H9 (cell line): ENCODE measurements at regions not wholly inside any gene's neighbourhood (a gene's known extent, or its start where the extent isn't known, plus 50 kb on each side); places are given as distances from the start of the nearest gene placed in this dataset.

Experiments used
- DNase-seq: peaks from one replicate; pipeline ENCODE4 v3.0.0-alpha.2; 2017
- H2AFZ ChIP-seq: one replicate; pipeline ENCODE4 v1.6.1; 2013; ENCODE audit warnings: mild to moderate bottlenecking, low read length, control low read depth, moderate library complexity
- H2AK5ac ChIP-seq: 2 replicates; pipeline ENCODE4 v1.6.1; 2013; ENCODE audit warnings: low read length, control low read depth, mixed read lengths; ENCODE audit not compliant: insufficient read length
- H2BK120ac ChIP-seq: one replicate; pipeline ENCODE4 v1.6.1; 2013; ENCODE audit warnings: low read depth, mild to moderate bottlenecking, low read length, control low read depth, inconsistent platforms; ENCODE audit not compliant: poor library complexity, severe bottlenecking
- H2BK12ac ChIP-seq: 2 replicates; pipeline ENCODE4 v1.6.1; 2013; ENCODE audit warnings: low read length, control low read depth, mixed read lengths, low read depth; ENCODE audit not compliant: insufficient read length
- H2BK15ac ChIP-seq: 2 replicates; pipeline ENCODE4 v1.6.1; 2013; ENCODE audit warnings: low read depth, low read length, control low read depth
- H2BK20ac ChIP-seq: one replicate; pipeline ENCODE4 v1.6.1; 2013; ENCODE audit warnings: low read depth, mild to moderate bottlenecking, low read length, control low read depth, inconsistent platforms; ENCODE audit not compliant: poor library complexity, severe bottlenecking
- H2BK5ac ChIP-seq: 2 replicates; pipeline ENCODE4 v1.6.1; 2013; ENCODE audit warnings: low read length, control low read depth, mixed read lengths; ENCODE audit not compliant: insufficient read length
- H3K14ac ChIP-seq: 2 replicates; pipeline ENCODE4 v1.6.1; 2013; ENCODE audit warnings: low read length, control low read depth; ENCODE audit not compliant: insufficient read depth
- H3K18ac ChIP-seq: 2 replicates; pipeline ENCODE4 v1.6.1; 2013; ENCODE audit warnings: low read depth, mild to moderate bottlenecking, mixed read lengths, low read length, control low read depth; ENCODE audit not compliant: insufficient read length
- H3K23ac ChIP-seq: 2 replicates; pipeline ENCODE4 v1.6.1; 2013; ENCODE audit warnings: low read length, control low read depth, mixed read lengths, low read depth; ENCODE audit not compliant: insufficient read length
- H3K23me2 ChIP-seq: 2 replicates; pipeline ENCODE4 v1.6.1; 2013; ENCODE audit warnings: low read depth, mild to moderate bottlenecking, mixed read lengths, low read length, control low read depth; ENCODE audit not compliant: insufficient read length, poor library complexity, severe bottlenecking
- H3K27ac ChIP-seq: 2 replicates; pipeline ENCODE4 v1.5.1; 2013; ENCODE audit warnings: low read length, control low read depth, mixed read lengths, low read depth; ENCODE audit not compliant: insufficient read length
- H3K27me3 ChIP-seq: 2 replicates; pipeline ENCODE4 v1.6.1; 2013; ENCODE audit warnings: low read length, control low read depth, inconsistent platforms; ENCODE audit not compliant: insufficient read depth
- H3K4ac ChIP-seq: 2 replicates; pipeline ENCODE4 v1.6.1; 2013; ENCODE audit warnings: low read depth, mild to moderate bottlenecking, control low read depth, inconsistent platforms, low read length, moderate library complexity
- H3K4me1 ChIP-seq: 2 replicates; pipeline ENCODE4 v1.6.1; 2013; ENCODE audit warnings: low read length, control low read depth, inconsistent platforms; ENCODE audit not compliant: insufficient read depth
- H3K4me2 ChIP-seq: 2 replicates; pipeline ENCODE4 v1.6.1; 2013; ENCODE audit warnings: low read length, control low read depth, mixed read lengths; ENCODE audit not compliant: insufficient read length, insufficient read depth
- H3K56ac ChIP-seq: 2 replicates; pipeline ENCODE4 v1.6.1; 2013; ENCODE audit warnings: low read depth, mild to moderate bottlenecking, mixed read lengths, low read length, control low read depth; ENCODE audit not compliant: insufficient read length
- H3K79me1 ChIP-seq: 2 replicates; pipeline ENCODE4 v1.6.1; 2013; ENCODE audit warnings: low read depth, mild to moderate bottlenecking, moderate library complexity, low read length, control low read depth, inconsistent platforms; ENCODE audit not compliant: insufficient read depth, poor library complexity, severe bottlenecking
- H3K79me2 ChIP-seq: 2 replicates; pipeline ENCODE4 v1.6.1; 2013; ENCODE audit warnings: low read length, control low read depth, inconsistent platforms; ENCODE audit not compliant: insufficient read depth
- H3K9ac ChIP-seq: 2 replicates; pipeline ENCODE4 v1.6.1; 2013; ENCODE audit warnings: low read length, control low read depth, mixed read lengths; ENCODE audit not compliant: insufficient read length; ENCODE audit errors: extremely low read depth
- H3K9me3 ChIP-seq: one replicate; pipeline ENCODE4 v1.6.1; 2013; ENCODE audit warnings: low read depth, low read length, inconsistent platforms; ENCODE audit not compliant: control insufficient read depth
- H3T11ph ChIP-seq: one replicate; pipeline ENCODE4 v1.6.1; 2013; ENCODE audit warnings: mild to moderate bottlenecking, low read length, control low read depth, inconsistent platforms
- H4K20me1 ChIP-seq: one replicate; pipeline ENCODE4 v1.6.1; 2013; ENCODE audit not compliant: control insufficient read depth, insufficient read length, insufficient read depth
- H4K5ac ChIP-seq: 2 replicates; pipeline ENCODE4 v1.6.1; 2013; ENCODE audit warnings: low read depth, mild to moderate bottlenecking, mixed read lengths, low read length, control low read depth; ENCODE audit not compliant: insufficient read length
- H4K8ac ChIP-seq: replicated peaks from 2 replicates; pipeline ENCODE4 v1.6.1; 2013; ENCODE audit warnings: low read length, control low read depth, mixed read lengths, low read depth; ENCODE audit not compliant: insufficient read length
- H4K91ac ChIP-seq: 2 replicates; pipeline ENCODE4 v1.6.1; 2013; ENCODE audit warnings: low read depth, mild to moderate bottlenecking, moderate library complexity, mixed read lengths, low read length, control low read depth; ENCODE audit not compliant: insufficient read length
- H3K27ac Mint-ChIP-seq, 3 experiments: 2 replicates in 2 of 3; 3 replicates in 1 of 3; pipeline ENCODE4 v1.8.0; 2020 to 2021; ENCODE audit warnings: mixed read lengths in 3 of 3, mild to moderate bottlenecking in 1 of 3, moderate library complexity in 1 of 3
- H3K27me3 Mint-ChIP-seq: 2 replicates; pipeline ENCODE4 v1.8.0; 2021; ENCODE audit warnings: low read depth, mild to moderate bottlenecking, moderate library complexity, mixed read lengths
- H3K36me3 Mint-ChIP-seq, 3 experiments: 2 replicates in 2 of 3; 3 replicates in 1 of 3; pipeline ENCODE4 v1.8.0; 2020 to 2021; ENCODE audit warnings: low read depth in 3 of 3, mixed read lengths in 3 of 3; ENCODE audit not compliant: insufficient read depth in 1 of 3
- H3K4me1 Mint-ChIP-seq, 2 experiments: 2 replicates each; pipeline ENCODE4 v1.8.0; 2020; ENCODE audit warnings: mixed read lengths in 2 of 2
- H3K4me3 Mint-ChIP-seq, 2 experiments: 2 replicates in 1 of 2; 3 replicates in 1 of 2; pipeline ENCODE4 v1.8.0; 2020 to 2021; ENCODE audit warnings: mild to moderate bottlenecking in 2 of 2, mixed read lengths in 2 of 2, moderate library complexity in 1 of 2
- H3K9me3 Mint-ChIP-seq, 2 experiments: 2 replicates in 1 of 2; 3 replicates in 1 of 2; pipeline ENCODE4 v1.8.0; 2020; ENCODE audit warnings: mild to moderate bottlenecking in 2 of 2, mixed read lengths in 2 of 2, moderate library complexity in 1 of 2
- CTCF ChIP-seq: fragments of 200-600 bp; sonication (generic); conservative IDR thresholded peaks from 3 replicates; pipeline ENCODE4 v1.8.0; 2021; ENCODE audit warnings: antibody characterized with exemption, mild to moderate bottlenecking
- WGBS: extraction: QIAGEN DNeasy Blood & Tissue Kit; methylation state at CpG from one replicate; pipeline ENCODE4 v1.1.7; 2013; ENCODE audit warnings: missing lambda C conversion rate, low lambda C conversion rate, mixed read lengths; ENCODE audit not compliant: insufficient read length; ENCODE audit errors: extremely low coverage; 5-methylcytosine and 5-hydroxymethylcytosine counted together

- no peak overlapping the region; a peak in 1 of 7 replicates for H3K27ac Mint-ChIP-seq
- Histone ChIP-seq H3K79me2 (no peaks in the 10 kb centered on the region), H3K23ac (no peak overlapping the region), H4K5ac (no peak overlapping the region), H2BK120ac (no peak overlapping the region), H4K91ac (no peak overlapping the region), H3T11ph (no peak overlapping the region), H2AFZ (no peak overlapping the region), H3K27ac (no peak overlapping the region), H3K56ac (no peak overlapping the region), H2BK5ac (no peak overlapping the region), H2BK15ac (no peak overlapping the region), H2BK20ac (no peak overlapping the region), H3K9me3 (peaks cover 6% of the 10 kb centered on the region), H3K79me1 (no peaks in the 10 kb centered on the region), H3K27me3 (no peaks in the 10 kb centered on the region), H4K20me1 (no peaks in the 10 kb centered on the region), H3K18ac (no peak overlapping the region), H3K23me2 (no peaks in the 10 kb centered on the region), H3K4me1 (no peaks in the 10 kb centered on the region), H4K8ac (no peak overlapping the region), H2AK5ac (no peak overlapping the region), H3K4ac (no peak overlapping the region), H3K4me2 (no peak overlapping the region), H2BK12ac (no peak overlapping the region), H3K14ac (no peak overlapping the region), H3K9ac (no peak overlapping the region)
- H3K4me1 Mint-ChIP-seq = no peaks in the 10 kb centered on the region
- H3K4me3 Mint-ChIP-seq = no peak overlapping the region; a peak in 1 of 5 replicates
- no peak for DNase-seq
- no peaks in the 10 kb centered on the region for H3K27me3 Mint-ChIP-seq
- TF ChIP-seq CTCF = no peak
- WGBS = no CpG with 5 or more reads among the region's 2 CpGs
- H3K36me3 Mint-ChIP-seq = peaks cover 6 to 15% (median 11%) of the 10 kb centered on the region in 3 experiments
- peaks cover 12 to 15% of the 10 kb centered on the region in 2 experiments for H3K9me3 Mint-ChIP-seq
Measured at GRCh38 chr2:186380805-186381204, 105.3 kb upstream of the ZC3H15 start.
